Endodermal cell (in vitro differentiated cells): ENCODE measurements at regions not wholly inside any gene's neighbourhood (a gene's known extent, or its start where the extent isn't known, plus 50 kb on each side); places are given as distances from the start of the nearest gene placed in this dataset.

Experiments used
- DNase-seq: peaks from one replicate; pipeline ENCODE4 v3.0.0-alpha.2; 2017
- H3K27ac ChIP-seq: 2 replicates; pipeline ENCODE4 v1.5.1; 2013; ENCODE audit warnings: mild to moderate bottlenecking, low read depth, low read length, moderate library complexity
- H3K27me3 ChIP-seq: 2 replicates; pipeline ENCODE4 v1.6.1; 2013; ENCODE audit warnings: mild to moderate bottlenecking, low read length, moderate library complexity; ENCODE audit not compliant: insufficient read depth, control insufficient read depth, poor library complexity, severe bottlenecking
- H3K36me3 ChIP-seq: 2 replicates; pipeline ENCODE4 v1.7.0; 2013; ENCODE audit warnings: mild to moderate bottlenecking, low read length, moderate library complexity; ENCODE audit not compliant: control insufficient read depth, insufficient read depth
- H3K4me1 ChIP-seq: one replicate; pipeline ENCODE4 v1.7.0; 2013; ENCODE audit warnings: low read length; ENCODE audit not compliant: control insufficient read depth, insufficient read depth
- H3K4me3 ChIP-seq: 2 replicates; pipeline ENCODE4 v1.5.1; 2013; ENCODE audit warnings: mild to moderate bottlenecking, low read length, moderate library complexity
- H3K9ac ChIP-seq: 2 replicates; pipeline ENCODE4 v1.6.1; 2013; ENCODE audit warnings: mild to moderate bottlenecking, low read length, moderate library complexity; ENCODE audit not compliant: poor library complexity, severe bottlenecking; ENCODE audit errors: extremely low read depth
- H3K9me3 ChIP-seq: 2 replicates; pipeline ENCODE4 v1.6.1; 2013; ENCODE audit warnings: mild to moderate bottlenecking, low read length, moderate library complexity; ENCODE audit not compliant: control insufficient read depth
- H3K27ac Mint-ChIP-seq: 2 replicates; pipeline ENCODE4 v1.8.0; 2020; ENCODE audit warnings: mixed read lengths
- H3K27me3 Mint-ChIP-seq: 2 replicates; pipeline ENCODE4 v1.8.0; 2021; ENCODE audit warnings: mild to moderate bottlenecking, mixed read lengths; ENCODE audit not compliant: insufficient read depth
- H3K36me3 Mint-ChIP-seq: 2 replicates; pipeline ENCODE4 v1.8.0; 2020; ENCODE audit warnings: low read depth, mixed read lengths
- H3K4me1 Mint-ChIP-seq: 2 replicates; pipeline ENCODE4 v1.8.0; 2020; ENCODE audit warnings: mixed read lengths
- H3K4me3 Mint-ChIP-seq: 2 replicates; pipeline ENCODE4 v1.8.0; 2020; ENCODE audit warnings: mild to moderate bottlenecking, moderate library complexity, mixed read lengths
- H3K9me3 Mint-ChIP-seq: 2 replicates; pipeline ENCODE4 v1.8.0; 2020; ENCODE audit warnings: mild to moderate bottlenecking, mixed read lengths
- CTCF ChIP-seq: fragments of 200-600 bp; sonication (generic); conservative IDR thresholded peaks from 2 replicates; pipeline ENCODE4 v1.5.0; 2021; ENCODE audit warnings: antibody characterized with exemption, mild to moderate bottlenecking
- WGBS, 2 experiments: methylation state at CpG; one replicate each; pipeline versions ENCODE4 v1.1.5 to v1.1.7; 2013; ENCODE audit warnings: missing lambda C conversion rate in 2 of 2, mixed read lengths in 1 of 2; ENCODE audit not compliant: insufficient coverage in 1 of 2, insufficient read length in 1 of 2; 5-methylcytosine and 5-hydroxymethylcytosine counted together

DNA sequence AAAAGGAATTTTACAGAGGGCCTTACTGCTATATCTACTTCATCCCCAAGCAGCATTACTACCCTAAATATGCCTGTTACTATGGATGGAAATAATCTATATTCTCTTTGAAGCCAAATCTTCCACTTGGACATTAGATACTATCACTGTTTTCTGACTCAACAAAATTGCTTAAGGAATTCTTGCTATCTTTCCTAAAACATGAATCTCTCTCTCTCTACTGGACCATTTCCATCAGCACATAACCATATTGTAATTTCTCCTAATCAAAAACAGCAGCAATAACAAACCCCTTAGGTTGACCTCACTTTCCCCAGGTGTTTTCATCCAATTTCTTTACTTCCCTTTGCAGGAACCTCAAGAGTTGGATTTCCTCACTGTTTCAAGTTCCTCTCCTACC lies 67.9 kb upstream of the BLID start:
- no peak for TF ChIP-seq CTCF
- no peak overlapping the region for H3K9ac ChIP-seq
- no peak for DNase-seq
- H3K4me1 Mint-ChIP-seq: peaks cover 24% of the 10 kb centered on the region
- H3K4me3 ChIP-seq: no peak overlapping the region
- H3K36me3 ChIP-seq: no peaks in the 10 kb centered on the region
- H3K9me3 ChIP-seq: peaks cover 3% of the 10 kb centered on the region
- H3K27ac Mint-ChIP-seq: no peak overlapping the region
- H3K27me3 Mint-ChIP-seq: no peaks in the 10 kb centered on the region
- H3K4me3 Mint-ChIP-seq: no peak overlapping the region
- no peaks in the 10 kb centered on the region for H3K27me3 ChIP-seq
- no peaks in the 10 kb centered on the region for H3K9me3 Mint-ChIP-seq
- no peaks in the 10 kb centered on the region for H3K36me3 Mint-ChIP-seq
- peaks cover 7% of the 10 kb centered on the region for H3K4me1 ChIP-seq
- H3K27ac ChIP-seq: no peak overlapping the region

DNA sequence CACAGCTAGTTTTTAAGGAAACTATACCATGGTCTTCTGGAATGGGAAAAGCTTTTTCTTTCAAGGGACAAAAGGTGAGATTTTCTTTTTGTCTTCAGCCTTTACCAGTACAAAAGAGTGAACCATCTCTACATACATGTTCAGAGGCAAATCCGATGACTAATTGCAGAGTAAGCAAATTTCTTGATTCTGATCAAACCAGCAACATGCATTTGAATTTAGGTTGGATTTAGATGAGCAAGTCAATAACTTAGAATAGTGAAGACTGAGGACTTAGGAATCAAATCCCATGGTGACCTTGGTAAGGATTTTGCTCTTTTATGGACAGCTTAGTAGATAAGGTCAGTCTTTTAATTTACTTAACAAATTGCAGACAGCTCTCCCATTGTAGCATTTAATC lies 65.9 kb upstream of the BLID start:
- Histone ChIP-seq H3K27me3 (no peaks in the 10 kb centered on the region), H3K36me3 (no peaks in the 10 kb centered on the region), H3K9ac (no peak overlapping the region), H3K9me3 (peaks cover 3% of the 10 kb centered on the region), H3K4me1 (peaks cover 7% of the 10 kb centered on the region), H3K4me3 (peak overlapping the region; percentile 44), H3K27ac (no peak overlapping the region)
- TF ChIP-seq CTCF: no peak
- Mint-ChIP-seq H3K36me3 (no peaks in the 10 kb centered on the region), H3K9me3 (no peaks in the 10 kb centered on the region), H3K27ac (no peak overlapping the region), H3K4me1 (peaks cover 27% of the 10 kb centered on the region), H3K4me3 (no peak overlapping the region), H3K27me3 (no peaks in the 10 kb centered on the region)
- 94% methylated on average over 1 of the region's 1 CpG; no CpG with 5 or more reads in 1 of the 2 experiments for WGBS, 2 experiments
- DNase-seq: no peak

- no peak overlapping the region for H3K27ac ChIP-seq
- H3K9ac ChIP-seq: no peak overlapping the region
- no peaks in the 10 kb centered on the region for H3K27me3 ChIP-seq
- peaks cover 27% of the 10 kb centered on the region for H3K4me1 Mint-ChIP-seq
- no peak overlapping the region for H3K4me3 ChIP-seq
- no peak for DNase-seq
- H3K36me3 ChIP-seq: no peaks in the 10 kb centered on the region
- H3K4me3 Mint-ChIP-seq: no peak overlapping the region
- peaks cover under 1% of the 10 kb centered on the region for H3K9me3 ChIP-seq
- no peak overlapping the region for H3K27ac Mint-ChIP-seq
- WGBS, 2 experiments: 89 to 100% methylated on average over 1 of the region's 1 CpG
- peaks cover 7% of the 10 kb centered on the region for H3K4me1 ChIP-seq
- no peaks in the 10 kb centered on the region for H3K36me3 Mint-ChIP-seq
- H3K27me3 Mint-ChIP-seq: no peaks in the 10 kb centered on the region
- no peaks in the 10 kb centered on the region for H3K9me3 Mint-ChIP-seq
- no peak for TF ChIP-seq CTCF
Observed at GRCh38 chr11:122181372-122181771, 65.4 kb upstream of the BLID start.
